Mesenchymal stem cell (in vitro differentiated cells and primary cell): ENCODE measurements at regions not wholly inside any gene's neighbourhood (a gene's known extent, or its start where the extent isn't known, plus 50 kb on each side); places are given as distances from the start of the nearest gene placed in this dataset.

ENCODE experiments used
- DNase-seq: peaks from one replicate; pipeline ENCODE4 v3.0.0-alpha.2; 2013
- H2AFZ ChIP-seq: one replicate; pipeline ENCODE4 v1.6.1; 2013; ENCODE audit warnings: low read depth, mild to moderate bottlenecking, control low read depth, inconsistent platforms, low read length, moderate library complexity
- H2AK5ac ChIP-seq: 2 replicates; pipeline ENCODE4 v1.6.1; 2013; ENCODE audit warnings: low read length, moderate library complexity, mild to moderate bottlenecking, inconsistent platforms; ENCODE audit not compliant: severe bottlenecking
- H2BK120ac ChIP-seq: one replicate; pipeline ENCODE4 v1.6.1; 2013; ENCODE audit warnings: low read depth, mild to moderate bottlenecking, inconsistent platforms, low read length, moderate library complexity
- H2BK12ac ChIP-seq, 2 experiments: one replicate each; pipeline ENCODE4 v1.6.1; 2013; ENCODE audit warnings: inconsistent platforms in 2 of 2, low read length in 2 of 2, mild to moderate bottlenecking in 2 of 2, moderate library complexity in 2 of 2, control low read depth in 1 of 2
- H2BK15ac ChIP-seq: one replicate; pipeline ENCODE4 v1.6.1; 2013; ENCODE audit warnings: mild to moderate bottlenecking, low read depth, inconsistent platforms; ENCODE audit not compliant: poor library complexity, severe bottlenecking
- H2BK5ac ChIP-seq: 2 replicates; pipeline ENCODE4 v1.6.1; 2013; ENCODE audit warnings: low read depth, mild to moderate bottlenecking, low read length, control low read depth, inconsistent platforms; ENCODE audit not compliant: poor library complexity, severe bottlenecking
- H3K14ac ChIP-seq, 2 experiments: one replicate each; pipeline ENCODE4 v1.6.1; 2013; ENCODE audit warnings: inconsistent platforms in 2 of 2, low read length in 2 of 2, control low read depth in 1 of 2, mild to moderate bottlenecking in 1 of 2, moderate library complexity in 1 of 2
- H3K18ac ChIP-seq, 2 experiments: one replicate each; pipeline ENCODE4 v1.6.1; 2013; ENCODE audit warnings: inconsistent platforms in 2 of 2, low read length in 2 of 2, control low read depth in 1 of 2, low read depth in 1 of 2, mild to moderate bottlenecking in 1 of 2
- H3K23ac ChIP-seq, 2 experiments: one replicate each; pipeline ENCODE4 v1.6.1; 2013; ENCODE audit warnings: inconsistent platforms in 2 of 2, low read length in 2 of 2, mild to moderate bottlenecking in 2 of 2, moderate library complexity in 2 of 2, control low read depth in 1 of 2
- H3K27ac ChIP-seq: 2 replicates; pipeline ENCODE4 v1.5.1; 2013; ENCODE audit warnings: mild to moderate bottlenecking, moderate library complexity, low read length, control low read depth, inconsistent platforms; ENCODE audit not compliant: poor library complexity, severe bottlenecking
- H3K27me3 ChIP-seq, 2 experiments: 2 replicates each; pipeline versions ENCODE4 v1.6.1 to v1.7.0; 2013; ENCODE audit warnings: low read length in 2 of 2, mild to moderate bottlenecking in 2 of 2, moderate library complexity in 2 of 2, control low read depth in 1 of 2, inconsistent platforms in 1 of 2; ENCODE audit not compliant: control insufficient read depth in 1 of 2, insufficient read depth in 1 of 2
- H3K36me3 ChIP-seq, 2 experiments: 2 replicates each; pipeline versions ENCODE4 v1.6.1 to v1.7.0; 2013; ENCODE audit warnings: low read length in 2 of 2, control low read depth in 1 of 2, inconsistent platforms in 1 of 2, low read depth in 1 of 2, mild to moderate bottlenecking in 1 of 2; ENCODE audit not compliant: insufficient read depth in 2 of 2, control insufficient read depth in 1 of 2
- H3K4ac ChIP-seq, 2 experiments: one replicate each; pipeline ENCODE4 v1.6.1; 2013; ENCODE audit warnings: inconsistent platforms in 2 of 2, low read length in 2 of 2, mild to moderate bottlenecking in 2 of 2, moderate library complexity in 2 of 2, control low read depth in 1 of 2, low read depth in 1 of 2
- H3K4me1 ChIP-seq: 2 replicates; pipeline ENCODE4 v1.6.1; 2013; ENCODE audit warnings: low read depth, low read length, control low read depth; ENCODE audit not compliant: control insufficient read depth, insufficient read depth
- H3K4me2 ChIP-seq: 2 replicates; pipeline ENCODE4 v1.6.1; 2013; ENCODE audit warnings: low read length, mild to moderate bottlenecking, inconsistent platforms; ENCODE audit not compliant: poor library complexity, severe bottlenecking
- H3K4me3 ChIP-seq, 2 experiments: 2 replicates each; pipeline versions ENCODE4 v1.5.1 to v1.7.0; 2013; ENCODE audit warnings: low read length in 2 of 2, mild to moderate bottlenecking in 2 of 2, control low read depth in 1 of 2, low read depth in 1 of 2; ENCODE audit not compliant: insufficient read depth in 1 of 2
- H3K79me1 ChIP-seq: replicated peaks from 2 replicates; pipeline ENCODE4 v1.6.1; 2013; ENCODE audit warnings: mild to moderate bottlenecking, control low read depth, low read length, inconsistent platforms; ENCODE audit not compliant: poor library complexity, severe bottlenecking
- H3K9ac ChIP-seq: 2 replicates; pipeline ENCODE4 v1.7.0; 2013; ENCODE audit warnings: mild to moderate bottlenecking, low read length, moderate library complexity
- H3K9me3 ChIP-seq: 2 replicates; pipeline ENCODE4 v1.7.0; 2013; ENCODE audit warnings: mild to moderate bottlenecking, low read length; ENCODE audit not compliant: control insufficient read depth
- H4K8ac ChIP-seq: one replicate; pipeline ENCODE4 v1.6.1; 2013; ENCODE audit warnings: inconsistent platforms, mild to moderate bottlenecking, low read length, moderate library complexity
- H4K91ac ChIP-seq: one replicate; pipeline ENCODE4 v1.6.1; 2013; ENCODE audit warnings: mild to moderate bottlenecking, low read length, inconsistent platforms
- WGBS: methylation state at CpG from one replicate; pipeline ENCODE4 v1.1.7; 2013; ENCODE audit warnings: mixed read lengths; 5-methylcytosine and 5-hydroxymethylcytosine counted together

DNA sequence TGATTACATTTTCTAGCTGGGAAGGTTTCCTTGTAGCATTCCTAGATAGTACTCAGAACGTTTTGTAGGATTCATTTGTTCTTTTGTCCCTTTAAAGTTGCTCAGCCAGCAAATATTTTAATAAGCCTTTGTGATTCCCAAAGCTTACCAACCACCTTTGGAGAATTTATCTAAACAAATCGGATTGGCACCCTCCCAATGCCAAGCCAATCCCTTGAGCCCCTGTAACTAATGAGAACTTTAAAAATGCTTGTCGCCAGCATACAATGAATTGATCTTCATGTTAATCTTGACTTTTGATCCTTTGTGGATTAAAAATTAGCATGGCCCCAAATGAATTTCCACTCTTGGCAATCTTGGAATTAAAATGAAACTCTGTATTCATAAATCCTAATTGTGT lies 559.5 kb downstream of the UTRN start:
- Histone ChIP-seq H3K9me3 (no peaks in the 10 kb centered on the region), H3K36me3 (peaks cover 20 to 70% of the 10 kb centered on the region in 2 experiments)

DNA sequence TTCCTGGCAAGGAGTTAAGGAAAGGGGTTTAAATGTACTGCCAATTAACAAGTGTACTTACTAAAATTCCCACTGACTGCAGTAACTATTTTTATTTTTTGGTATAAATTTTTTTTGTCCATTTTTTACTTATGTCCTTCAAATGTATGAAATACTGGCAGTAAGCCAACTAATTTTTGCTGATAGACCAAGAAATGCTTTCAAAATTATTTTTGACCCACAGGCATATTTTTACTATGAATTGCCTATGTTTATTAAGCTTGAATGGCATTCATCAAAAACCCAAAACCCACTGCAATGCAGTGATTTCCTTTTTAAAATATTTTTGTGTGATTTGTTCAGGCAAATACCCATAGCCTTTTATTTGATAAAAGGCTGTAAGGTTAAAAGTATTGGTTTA lies 560.1 kb downstream of the UTRN start:
- no peak overlapping the region for H2BK12ac ChIP-seq
- H3K4me1 ChIP-seq = no peaks in the 10 kb centered on the region

More for the DNA sequence above, 559.5 kb downstream of the UTRN start:
- Histone ChIP-seq H3K4me3 (no peak overlapping the region), H3K14ac (no peak overlapping the region), H3K4me1 (no peaks in the 10 kb centered on the region), H2BK15ac (no peak overlapping the region), H3K4me2 (no peak overlapping the region), H2AK5ac (no peak overlapping the region), H2BK120ac (no peak overlapping the region), H3K27ac (no peak overlapping the region), H3K4ac (no peak overlapping the region), H3K18ac (no peak overlapping the region), H2AFZ (no peak overlapping the region), H4K91ac (no peak overlapping the region), H3K79me1 (no peaks in the 10 kb centered on the region), H4K8ac (no peak overlapping the region), H3K9ac (no peak overlapping the region), H2BK12ac (no peak overlapping the region), H3K27me3 (no peaks in the 10 kb centered on the region), H2BK5ac (no peak overlapping the region), H3K23ac (no peak overlapping the region)
- no peak for DNase-seq
- WGBS = 85% methylated on average over 3 of the region's 3 CpGs

DNA sequence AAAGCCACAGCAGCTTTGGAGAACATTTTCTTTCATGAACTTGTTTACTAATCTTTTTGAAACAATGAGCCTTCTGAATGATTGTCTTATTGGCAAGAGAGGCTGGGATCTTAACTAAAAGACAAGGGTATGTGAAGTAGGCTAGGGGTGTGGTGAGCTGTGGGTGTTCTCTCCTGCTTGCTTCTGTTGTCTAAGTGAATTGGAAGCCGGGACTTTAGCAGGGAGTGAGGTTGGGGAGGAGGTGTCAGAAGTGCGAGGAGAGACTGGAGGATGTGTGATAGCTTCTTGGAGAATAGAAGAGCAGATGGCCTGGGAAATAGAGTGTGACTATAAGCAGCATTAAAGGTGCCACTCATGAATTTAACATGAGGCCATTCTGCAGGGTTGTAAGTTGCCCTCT lies 562.8 kb downstream of the UTRN start:
- DNase-seq = no peak
- H2AFZ ChIP-seq = no peak overlapping the region
- H4K8ac ChIP-seq = no peak overlapping the region
- H3K18ac ChIP-seq = no peak overlapping the region
- no peak overlapping the region for H2BK120ac ChIP-seq
- no peak overlapping the region for H2BK15ac ChIP-seq
- H3K27ac ChIP-seq = no peak overlapping the region
- H3K4me3 ChIP-seq = no peak overlapping the region
- H2AK5ac ChIP-seq = no peak overlapping the region
- 53% methylated on average over 2 of the region's 2 CpGs for WGBS
- H3K4me2 ChIP-seq = no peak overlapping the region
- no peak overlapping the region for H3K9ac ChIP-seq
- no peak overlapping the region for H3K4ac ChIP-seq
- H4K91ac ChIP-seq = no peak overlapping the region
- H3K4me1 ChIP-seq = no peaks in the 10 kb centered on the region
- peaks cover 7 to 80% of the 10 kb centered on the region in 2 experiments for H3K36me3 ChIP-seq
- H3K23ac ChIP-seq = no peak overlapping the region
- no peak overlapping the region for H3K14ac ChIP-seq
- H3K9me3 ChIP-seq = no peaks in the 10 kb centered on the region
- H3K27me3 ChIP-seq = no peaks in the 10 kb centered on the region
- H3K79me1 ChIP-seq = no peaks in the 10 kb centered on the region
- no peak overlapping the region for H2BK5ac ChIP-seq
- no peak overlapping the region for H2BK12ac ChIP-seq

More for the DNA sequence above, 560.1 kb downstream of the UTRN start:
- Histone ChIP-seq H4K91ac (no peak overlapping the region), H3K4ac (no peak overlapping the region), H2AFZ (no peak overlapping the region), H3K27me3 (no peaks in the 10 kb centered on the region), H2BK5ac (no peak overlapping the region), H3K9me3 (no peaks in the 10 kb centered on the region), H3K14ac (no peak overlapping the region), H2BK120ac (no peak overlapping the region), H3K27ac (no peak overlapping the region), H3K36me3 (peaks cover 20 to 74% of the 10 kb centered on the region in 2 experiments), H4K8ac (no peak overlapping the region), H3K18ac (no peak overlapping the region), H2BK15ac (no peak overlapping the region), H2AK5ac (no peak overlapping the region), H3K23ac (no peak overlapping the region), H3K79me1 (no peaks in the 10 kb centered on the region), H3K4me3 (no peak overlapping the region), H3K4me2 (no peak overlapping the region), H3K9ac (no peak overlapping the region)
- DNase-seq = no peak

DNA sequence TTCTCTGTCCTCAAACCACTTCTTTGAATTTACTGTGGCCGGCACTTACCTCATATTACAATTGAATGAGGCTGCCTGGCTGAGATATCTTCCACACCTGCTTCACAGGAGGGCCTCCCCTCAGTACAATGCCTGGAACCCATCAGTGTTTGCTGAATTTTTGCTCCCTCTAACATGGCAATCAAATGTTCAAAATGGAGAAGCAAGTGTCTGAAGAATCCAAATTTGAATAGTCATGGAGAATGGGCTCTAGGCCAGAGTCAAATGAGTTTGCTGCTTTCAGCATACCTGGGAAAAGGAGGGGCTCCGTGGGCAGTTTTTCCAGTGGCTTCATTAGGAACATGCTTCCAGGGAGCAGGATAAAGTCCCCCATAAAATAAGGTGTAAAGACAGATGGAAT lies 564.8 kb downstream of the UTRN start:
- no peak overlapping the region for H4K8ac ChIP-seq
- H3K4me2 ChIP-seq = no peak overlapping the region
- no peak overlapping the region for H3K14ac ChIP-seq
- H3K4ac ChIP-seq = no peak overlapping the region
- no peak overlapping the region for H3K27ac ChIP-seq
- no peak overlapping the region for H3K18ac ChIP-seq
- H3K27me3 ChIP-seq = no peaks in the 10 kb centered on the region
- no peak for DNase-seq
- H3K9me3 ChIP-seq = no peaks in the 10 kb centered on the region
- H3K9ac ChIP-seq = no peak overlapping the region
- no peak overlapping the region for H3K23ac ChIP-seq
- H4K91ac ChIP-seq = no peak overlapping the region
- peaks cover 10 to 78% of the 10 kb centered on the region in 2 experiments for H3K36me3 ChIP-seq
- no peak overlapping the region for H2AK5ac ChIP-seq
- no peaks in the 10 kb centered on the region for H3K79me1 ChIP-seq
- no peak overlapping the region for H2BK12ac ChIP-seq
- H3K4me1 ChIP-seq = no peaks in the 10 kb centered on the region
- H3K4me3 ChIP-seq = no peak overlapping the region
- H2AFZ ChIP-seq = no peak overlapping the region
- WGBS = 89% methylated on average over 2 of the region's 2 CpGs
- no peak overlapping the region for H2BK120ac ChIP-seq
- H2BK5ac ChIP-seq = no peak overlapping the region
- H2BK15ac ChIP-seq = no peak overlapping the region
